NCI-H526 treated with DMSO at 0.1 percent for 48 hours (cell line): ENCODE measurements at regions not wholly inside any gene's neighbourhood (a gene's known extent, or its start where the extent isn't known, plus 50 kb on each side); places are given as distances from the start of the nearest gene placed in this dataset.

Experiments used
- DNase-seq: peaks from one replicate; lab custom pipeline; 2025; lab: John Stamatoyannopoulos, UW

GRCh38 chr1:93013145-93014065 lies 52.1 kb upstream of the DIPK1A start:
- DNase-seq, result no peak

DNA sequence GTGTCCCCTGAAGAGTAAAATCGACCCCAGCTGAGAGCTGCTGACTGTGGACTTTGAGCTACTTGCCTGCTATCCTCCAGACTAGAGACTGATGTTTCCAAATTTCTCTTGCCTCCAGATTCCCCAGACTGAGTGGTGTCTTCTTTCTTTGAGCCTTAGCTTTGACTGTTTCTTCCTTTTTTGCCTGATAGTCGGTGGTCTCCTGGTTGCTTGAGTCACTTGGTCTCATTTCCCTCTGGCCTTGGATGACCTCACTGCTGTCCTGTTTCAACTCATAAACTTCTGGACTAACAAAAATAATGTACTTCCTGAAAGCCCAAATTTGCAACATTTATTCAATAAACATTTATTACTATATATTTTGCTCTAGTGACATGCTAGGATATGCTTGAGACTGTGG lies 52.9 kb upstream of the DIPK1A start:
- no peak for DNase-seq

- no peak for DNase-seq
Observed at GRCh38 chr1:93015590-93015989, 54.3 kb upstream of the DIPK1A start.

DNA sequence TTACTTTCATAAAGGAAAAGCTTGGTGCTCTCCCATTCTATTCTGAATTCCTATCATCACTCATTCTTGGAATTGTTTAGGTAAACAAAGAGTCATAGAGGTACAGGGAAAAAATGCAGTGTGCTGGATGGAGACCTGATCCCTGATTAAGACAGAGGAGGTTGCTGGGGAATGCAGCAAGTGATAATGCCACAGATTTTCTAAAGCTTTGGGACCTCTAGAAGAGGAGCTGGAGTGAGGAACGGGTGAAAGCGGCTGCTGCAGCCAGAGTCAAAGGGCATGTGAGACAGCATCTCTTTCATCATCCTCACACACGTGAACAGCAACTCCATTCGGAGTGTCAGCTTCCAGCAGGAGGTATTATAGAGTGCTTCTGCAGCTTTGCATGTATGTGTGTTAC lies 54.9 kb upstream of the DIPK1A start:
- DNase-seq, result no peak

- DNase-seq, result peak; percentile 5
Observed at GRCh38 chr1:93021539-93022134, 57.4 kb upstream of the MTF2 start.

DNA sequence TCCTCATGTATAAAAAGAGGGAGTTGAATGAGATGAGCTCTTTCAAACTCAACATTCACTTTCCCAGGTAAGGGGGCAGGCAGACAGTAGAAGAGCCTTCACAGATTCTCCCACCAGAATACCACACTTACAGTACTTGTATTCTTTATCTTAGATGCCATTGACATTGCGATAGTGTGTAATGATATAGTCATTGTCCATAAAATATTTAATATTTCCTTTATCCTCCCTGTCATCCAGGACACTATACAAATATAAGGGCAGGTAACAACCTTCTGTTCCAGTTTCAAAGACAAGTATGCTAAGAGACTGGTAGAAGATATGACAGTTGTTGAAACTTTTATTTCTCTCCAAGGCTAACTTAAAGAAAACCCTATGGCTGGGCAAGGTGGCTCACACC lies 56.5 kb upstream of the MTF2 start:
- no peak for DNase-seq

DNA sequence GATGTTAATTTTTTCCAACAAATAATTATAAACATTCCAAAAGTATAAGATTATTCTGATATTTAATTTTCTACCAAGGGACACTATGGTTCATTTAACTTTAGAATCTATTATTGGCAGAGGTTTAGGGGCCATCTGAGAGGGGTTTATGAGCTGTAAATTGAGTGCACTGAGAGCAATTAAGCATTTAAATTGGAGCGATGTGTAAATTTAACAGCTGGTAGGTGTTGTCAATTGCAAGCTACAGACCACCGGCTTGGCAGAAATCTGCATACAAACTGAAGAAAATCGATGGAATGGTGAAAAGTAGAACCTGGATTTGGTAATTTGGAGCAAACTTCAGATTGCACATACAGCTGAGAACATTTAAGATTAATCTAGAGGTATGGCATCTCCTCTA lies 55.8 kb upstream of the MTF2 start:
- no peak for DNase-seq

GRCh38 chr1:93025572-93025971 lies 53.5 kb upstream of the MTF2 start:
- no peak for DNase-seq

GRCh38 chr1:93028542-93028941 lies 50.5 kb upstream of the MTF2 start:
- no peak for DNase-seq
